ENCODE measurements at regions not wholly inside any gene's neighbourhood (a gene's known extent, or its start where the extent isn't known, plus 50 kb on each side); places are given as distances from the start of the nearest gene placed in this dataset.

GRCh38 chr2:14079576-14079975, 552.9 kb upstream of the LRATD1 start:
- Histone ChIP-seq H3K9me2 (ENCODE audit: insufficient read depth) (no peaks in the 10 kb centered on the region), H3K4me2 (0 out of 2 replicates have a peak overlapping the region, but pooled peaks have one; percentile 1), H3K79me2 (replicated peaks; ENCODE audit: insufficient read depth) (no peaks in the 10 kb centered on the region), H4K20me1 (replicated peaks; ENCODE audit: insufficient read depth) (no peaks in the 10 kb centered on the region), H3K36me3 (ENCODE audit: insufficient read depth) (no peaks in the 10 kb centered on the region), H3K27ac (ENCODE audit: low read depth) (no peak overlapping the region), H3K27me3 (ENCODE audit: insufficient read depth) (no peaks in the 10 kb centered on the region), H2AFZ (no peak overlapping the region), H3F3A (replicated peaks; ENCODE audit: low read depth) (no peaks in the 10 kb centered on the region), H3K4me1 (ENCODE audit: insufficient read depth) (peaks cover 13% of the 10 kb centered on the region), H3K4me3 (no peak overlapping the region)
- Mint-ChIP-seq H3K9me3 (peaks cover 16% of the 10 kb centered on the region; the same call in 2 of the 3 replicates), H3K27me3 (ENCODE audit: insufficient read depth, low read depth, poor library complexity) (peaks cover 1% of the 10 kb centered on the region), H3K4me1 (peaks cover 17% of the 10 kb centered on the region), H3K4me3 (no peak overlapping the region), H3K36me3 (ENCODE audit: low read depth) (peaks cover 16% of the 10 kb centered on the region; the same call in 2 of the 3 replicates), H3K27ac (no peak overlapping the region)
- TF ChIP-seq REST (IDR thresholded peaks at IDR 0.05; ENCODE audit: unreplicated experiment): no peak
- TF ChIP-seq ZNF462 (CRISPR knock-in tag; IDR thresholded peaks at IDR 0.05): no peak
- no peak for TF ChIP-seq ETS1 (IDR thresholded peaks at IDR 0.05)
- no peak for TF ChIP-seq POLR2AphosphoS5 (IDR thresholded peaks at IDR 0.05; ENCODE audit: low read depth)
- ATAC-seq (no peak), DNase-seq (ENCODE audit: low spot score) (no peak)
